Stimulated activated CD8-positive, alpha-beta memory T cell treated with anti-CD3 and anti-CD28 coated beads, Interleukin-12 subunit alpha, Interleukin-12 subunit beta, amount 100 ng/mL, for 4 hours (primary cell): ENCODE measurements at regions not wholly inside any gene's neighbourhood (a gene's known extent, or its start where the extent isn't known, plus 50 kb on each side); places are given as distances from the start of the nearest gene placed in this dataset.
"Not testable (repeated sequence)": the region's sequence is repeated elsewhere in the genome, so short reads cannot be mapped to it uniquely, and the experiment has no call there.

Source experiments
- DNase-seq: peaks from one replicate; pipeline ENCODE4 v3.0.0-alpha.2; 2020; ENCODE audit warnings: low read depth

DNA sequence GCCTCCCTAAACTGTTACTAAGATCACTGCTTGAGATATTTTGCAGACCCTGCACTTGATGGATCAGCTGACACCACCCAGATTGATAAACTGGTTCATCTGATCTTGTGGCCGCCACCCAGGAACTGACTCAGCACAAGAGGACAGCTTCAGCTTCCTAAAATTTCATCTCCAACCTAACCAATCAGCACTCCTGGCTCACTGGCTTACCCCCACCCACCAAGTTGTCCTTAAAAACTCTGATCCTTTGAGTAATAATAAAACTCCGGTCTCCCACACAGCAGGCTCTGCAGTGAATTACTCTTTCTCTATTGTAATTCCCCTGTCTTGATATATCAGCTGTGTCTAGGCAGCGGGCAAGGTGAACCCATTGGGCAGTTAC lies 174.8 kb downstream of the UTP18 start:
- DNase-seq = no peak

DNA sequence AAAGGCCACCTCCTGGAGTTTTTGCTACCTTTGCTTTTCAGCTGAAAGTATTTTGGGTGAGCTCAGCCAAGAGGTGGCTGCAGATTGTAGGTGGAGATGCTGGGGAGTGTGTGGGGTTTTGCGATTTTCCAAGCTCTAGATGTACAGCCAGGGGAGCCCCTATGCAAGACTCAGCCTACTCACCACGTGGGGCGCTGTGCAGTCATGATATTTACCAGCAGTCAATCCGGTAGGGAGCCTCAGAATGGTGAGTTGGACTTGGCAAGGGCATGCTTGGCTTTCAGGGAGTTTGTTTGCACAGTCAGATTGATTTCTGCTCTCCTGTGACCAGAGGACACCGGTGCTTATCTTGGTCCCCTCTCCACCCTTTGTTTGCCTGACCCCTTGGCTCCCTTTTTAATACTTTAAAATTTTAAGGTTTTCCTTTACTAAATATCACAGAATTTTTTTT lies 175.3 kb downstream of the UTP18 start:
- no peak for DNase-seq

GRCh38 chr17:51439395-51440229 lies 179.3 kb downstream of the UTP18 start:
- no peak for DNase-seq

DNA sequence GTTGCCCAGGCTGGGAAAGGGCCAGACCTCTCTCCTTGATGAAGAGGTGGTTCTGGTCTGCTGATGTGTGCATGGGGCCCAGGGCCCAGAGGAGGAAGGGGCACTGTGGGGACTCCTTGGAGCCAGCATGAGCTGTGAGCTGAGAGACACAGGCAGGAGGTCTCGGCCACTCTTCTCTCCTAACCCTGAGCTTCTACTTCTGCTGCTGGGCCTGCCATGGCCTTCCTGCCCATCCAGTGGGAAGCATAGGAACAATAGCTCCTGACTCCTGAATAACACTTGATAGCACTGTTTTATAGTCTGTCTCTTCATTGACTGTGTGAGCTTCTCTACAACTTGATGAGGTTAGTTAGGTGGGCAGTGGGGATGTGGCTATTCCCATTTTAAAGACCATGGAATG lies 181.1 kb downstream of the UTP18 start:
- no peak for DNase-seq

GRCh38 chr17:51442088-51442865 lies 181.9 kb downstream of the UTP18 start:
- DNase-seq = no peak

GRCh38 chr17:51443646-51444045 lies 183.3 kb downstream of the UTP18 start:
- no peak for DNase-seq

GRCh38 chr17:51445946-51446345 lies 185.6 kb downstream of the UTP18 start:
- DNase-seq = no peak

DNA sequence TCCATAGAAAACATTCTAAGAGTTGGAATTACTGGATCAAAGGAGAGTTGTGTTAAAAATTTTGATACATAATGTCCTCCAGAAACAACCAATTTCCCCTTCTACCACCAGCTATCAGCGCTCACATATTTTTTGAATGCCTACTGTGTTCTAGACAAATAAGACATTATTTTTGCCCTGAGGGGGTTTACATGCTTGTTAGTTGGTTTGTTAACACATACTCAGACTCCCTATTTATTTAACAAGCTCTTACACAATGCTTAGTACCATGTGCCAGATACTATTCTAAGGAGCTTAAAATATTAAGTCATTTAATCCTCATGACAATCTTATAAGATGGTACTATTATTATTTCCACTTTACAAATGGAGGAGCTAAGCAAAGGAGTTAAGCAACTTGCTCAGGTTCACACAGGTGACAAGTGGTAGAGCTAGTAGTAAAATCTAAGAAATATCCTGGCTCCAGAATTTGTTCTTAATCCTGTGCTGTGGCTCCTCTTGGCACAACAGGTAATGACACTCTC lies 194.2 kb downstream of the UTP18 start:
- DNase-seq = no peak

DNA sequence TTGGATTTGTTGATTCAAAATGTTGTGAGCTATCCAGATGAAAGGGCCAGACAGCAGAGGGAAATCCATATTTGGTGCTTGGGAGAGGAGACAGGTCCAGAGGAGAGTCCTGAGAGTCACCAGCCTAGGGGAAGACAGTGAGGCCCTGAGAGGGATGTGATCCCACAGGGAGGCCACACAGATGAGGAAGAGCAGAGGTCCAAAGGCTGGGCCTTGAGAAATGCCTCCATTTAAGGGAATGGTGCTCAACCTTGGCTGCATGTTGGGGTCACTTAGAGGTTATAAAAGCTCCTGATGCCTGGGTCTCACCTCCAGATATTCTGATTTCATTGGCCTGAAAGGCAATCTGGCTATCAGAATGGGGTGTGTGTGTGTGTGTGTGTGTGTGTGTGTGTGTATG lies 194.9 kb downstream of the UTP18 start:
- DNase-seq = no peak

GRCh38 chr17:51455931-51456330 lies 195.6 kb downstream of the UTP18 start:
- DNase-seq = no peak

DNA sequence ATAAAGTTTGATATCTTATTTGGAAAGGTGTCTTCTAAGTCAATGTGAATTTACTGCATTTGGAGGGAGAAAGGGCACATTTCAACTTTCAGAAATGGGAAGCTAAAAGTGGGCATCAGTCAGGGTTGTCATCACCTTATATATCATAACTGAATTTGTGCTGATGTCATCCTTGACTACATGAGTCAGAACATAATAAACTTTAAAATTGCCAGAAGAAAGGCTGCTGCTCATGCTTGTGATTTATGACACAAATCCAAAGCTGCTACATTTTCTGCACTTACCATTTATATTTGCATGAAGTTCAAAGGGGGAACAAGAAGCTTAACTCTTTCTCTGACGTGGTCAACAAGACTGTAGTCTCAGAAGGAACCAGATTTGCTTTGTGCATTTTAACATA lies 196.6 kb downstream of the UTP18 start:
- no peak for DNase-seq

DNA sequence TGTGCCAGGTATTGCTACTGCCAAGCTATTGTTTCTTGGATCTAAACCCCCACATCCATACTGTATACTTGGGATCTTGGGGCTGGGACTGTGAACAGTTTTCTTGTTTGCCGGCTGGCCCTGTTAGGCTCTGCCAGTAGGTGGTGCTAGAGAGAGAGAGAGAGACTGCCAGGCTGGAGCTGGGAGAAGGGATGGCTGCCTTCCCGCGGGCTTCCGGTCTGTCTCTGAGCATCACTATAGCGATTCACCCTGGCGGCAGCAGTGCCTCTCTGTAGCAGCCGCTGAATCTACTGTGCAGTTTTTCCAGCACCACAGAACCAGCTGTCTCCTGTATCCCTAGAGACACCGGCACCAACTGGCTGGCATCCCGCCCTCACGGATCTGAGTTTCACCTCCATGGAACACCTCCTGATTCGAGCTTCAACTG lies 201.2 kb downstream of the UTP18 start:
- no peak for DNase-seq

DNA sequence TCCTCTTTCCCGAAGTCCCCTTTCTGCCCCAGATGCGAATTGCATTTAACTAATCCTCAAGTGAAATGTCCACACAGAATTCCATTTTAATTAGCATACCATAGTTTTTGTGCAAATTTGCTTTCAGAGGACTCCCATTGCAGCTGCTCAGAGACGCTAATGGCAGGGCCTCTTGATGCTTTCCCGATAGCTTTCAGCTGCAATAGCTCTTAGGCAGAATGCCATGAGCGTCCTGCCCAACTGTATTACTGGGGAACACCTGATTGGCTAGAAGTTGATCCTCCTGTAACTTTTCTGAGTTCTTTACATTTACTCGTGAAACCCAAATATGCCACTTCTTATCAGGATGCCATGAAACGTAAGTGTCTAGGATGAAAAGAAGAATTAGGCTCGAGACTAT lies 203.0 kb downstream of the UTP18 start:
- no peak for DNase-seq

DNA sequence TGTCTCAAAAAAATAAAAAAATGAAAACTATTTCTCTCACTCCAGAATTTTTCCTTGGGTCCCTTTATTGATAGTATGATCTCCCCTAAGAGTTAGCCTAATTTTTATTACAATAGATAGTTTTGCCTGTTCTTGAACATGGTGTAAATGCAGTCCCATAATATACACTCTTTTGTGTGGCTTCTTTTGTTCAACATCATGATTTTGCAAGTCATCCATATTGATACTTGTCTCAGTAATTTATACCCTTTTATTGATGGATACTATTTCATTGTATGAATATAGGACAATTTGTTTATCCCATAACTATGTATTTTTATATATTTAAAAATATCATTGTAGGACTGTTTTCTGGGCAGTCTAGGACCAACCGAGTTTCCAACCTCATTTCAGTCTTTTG lies 207.0 kb downstream of the UTP18 start:
- DNase-seq = no peak

- DNase-seq = no peak
Observed at GRCh38 chr17:51472670-51473205, 212.4 kb downstream of the UTP18 start.

DNA sequence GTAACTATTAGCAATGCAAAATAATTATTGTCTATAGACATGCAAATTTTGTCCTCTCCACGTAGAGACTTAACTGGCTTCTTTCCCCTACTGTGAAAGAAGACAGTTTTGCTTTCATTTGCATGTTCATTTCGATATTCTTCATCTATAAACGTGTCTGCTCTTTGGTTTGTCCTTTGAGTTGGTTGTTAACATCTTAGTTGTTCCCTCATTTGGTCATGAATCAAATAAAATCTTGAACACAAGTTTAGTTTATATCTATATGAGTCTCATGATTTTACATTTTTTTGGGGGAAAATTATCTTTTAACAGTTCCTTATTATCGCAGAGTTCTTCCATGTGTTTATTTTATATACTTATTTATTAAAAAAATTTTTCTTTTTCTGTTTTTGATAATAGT lies 214.4 kb downstream of the UTP18 start:
- no peak for DNase-seq

DNA sequence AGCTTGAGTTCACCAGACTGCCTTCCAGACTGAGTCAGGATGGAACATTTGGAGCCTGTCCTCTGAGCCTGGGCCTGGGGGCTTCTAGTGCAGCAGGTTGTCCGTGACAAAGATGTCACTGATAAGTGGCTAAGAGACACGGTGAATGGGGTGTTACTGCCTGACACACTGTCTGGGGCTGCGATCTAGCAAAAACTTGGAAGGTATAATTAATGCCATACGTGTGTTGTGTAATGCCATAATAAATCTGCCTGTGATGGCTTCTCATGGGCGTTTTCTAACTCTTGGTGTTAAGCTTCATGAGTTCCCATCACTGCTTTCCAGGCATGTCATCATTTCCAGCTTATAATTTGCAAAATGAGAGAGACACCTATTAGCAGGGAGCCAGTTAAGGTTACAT lies 215.4 kb downstream of the UTP18 start:
- DNase-seq = no peak

DNA sequence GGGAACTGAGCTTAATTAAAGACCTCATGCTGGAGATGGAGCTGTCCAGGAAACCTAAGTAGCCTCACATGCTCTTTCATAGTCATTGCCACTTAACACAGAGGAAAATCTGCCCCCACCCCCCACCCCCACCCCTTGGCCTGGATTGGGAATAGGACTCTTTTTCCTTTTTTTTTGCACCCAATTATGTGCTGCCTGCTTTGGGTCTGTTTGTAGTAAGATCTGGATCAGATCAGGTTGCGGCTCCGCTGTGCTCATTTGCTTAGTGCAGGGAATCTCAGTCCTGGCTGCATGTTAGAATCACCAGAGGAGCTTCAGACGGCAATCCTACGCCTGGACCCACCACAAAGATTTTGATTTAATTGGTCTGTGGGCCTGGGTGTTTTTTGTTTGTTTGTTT lies 219.0 kb downstream of the UTP18 start:
- no peak for DNase-seq

- DNase-seq = no peak
Observed at GRCh38 chr17:51481370-51481769, 221.0 kb downstream of the UTP18 start.

DNA sequence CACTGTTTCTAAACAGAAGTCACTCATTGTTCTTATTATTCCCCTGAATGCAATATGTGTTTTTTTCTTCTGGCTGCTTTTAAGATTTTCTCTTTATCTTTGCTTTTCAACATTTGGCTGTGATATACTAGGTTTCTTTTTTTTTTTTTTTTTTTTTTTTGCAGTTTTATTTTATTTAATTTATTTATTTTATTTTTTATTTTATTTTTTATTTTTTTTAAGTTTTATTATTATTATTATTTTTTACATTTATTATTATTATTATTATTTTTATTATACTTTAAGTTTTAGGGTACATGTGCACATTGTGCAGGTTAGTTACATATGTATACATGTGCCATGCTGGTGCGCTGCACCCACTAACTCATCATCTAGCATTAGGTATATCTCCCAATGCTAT lies 221.9 kb downstream of the UTP18 start:
- not testable (repeated sequence) for DNase-seq

GRCh38 chr17:51486091-51486490 lies 225.7 kb downstream of the UTP18 start:
- no peak for DNase-seq

DNA sequence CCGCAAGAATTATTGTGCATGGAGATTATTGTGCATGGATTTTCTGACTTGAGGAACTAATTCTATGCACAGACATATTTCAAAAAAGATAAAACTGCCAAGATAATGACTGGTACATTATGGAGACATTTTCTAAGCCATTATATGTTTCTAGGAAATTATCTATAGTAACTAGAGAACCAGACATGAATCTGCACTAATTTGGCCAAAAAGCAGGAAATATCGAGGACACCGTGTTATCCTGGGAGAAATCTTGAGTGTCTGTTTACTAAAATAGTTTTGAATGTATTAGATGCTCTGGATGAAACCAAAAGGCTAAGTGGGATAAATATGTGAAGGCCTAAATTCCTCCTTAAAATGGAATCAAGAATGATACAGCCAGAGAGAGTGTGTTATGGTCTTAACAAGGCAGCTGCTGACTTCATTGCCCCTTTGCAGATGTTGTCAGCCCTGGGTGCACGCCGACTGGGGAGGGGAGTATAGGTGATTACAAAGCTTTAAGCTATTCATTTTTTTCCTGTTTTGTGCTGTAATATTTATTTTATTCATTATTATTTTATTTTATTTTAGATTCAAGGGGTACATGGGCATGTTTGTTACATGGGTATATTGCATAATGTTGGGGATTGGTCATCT lies 226.7 kb downstream of the UTP18 start:
- no peak for DNase-seq
